GM18505 (cell line): ENCODE measurements at regions not wholly inside any gene's neighbourhood (a gene's known extent, or its start where the extent isn't known, plus 50 kb on each side); places are given as distances from the start of the nearest gene placed in this dataset.

Experiments
- ATAC-seq: cut with Tn5 transposase; IDR thresholded peaks from one replicate; pipeline ENCODE4 v1.9.1; 2021; ENCODE audit not compliant: unreplicated experiment
- POLR2A ChIP-seq: IDR thresholded peaks from 4 replicates; pipeline ENCODE4 v1.6.1; 2011; ENCODE audit warnings: borderline replicate concordance; ENCODE audit not compliant: insufficient read depth, insufficient read length; ENCODE audit errors: extremely low read depth

DNA sequence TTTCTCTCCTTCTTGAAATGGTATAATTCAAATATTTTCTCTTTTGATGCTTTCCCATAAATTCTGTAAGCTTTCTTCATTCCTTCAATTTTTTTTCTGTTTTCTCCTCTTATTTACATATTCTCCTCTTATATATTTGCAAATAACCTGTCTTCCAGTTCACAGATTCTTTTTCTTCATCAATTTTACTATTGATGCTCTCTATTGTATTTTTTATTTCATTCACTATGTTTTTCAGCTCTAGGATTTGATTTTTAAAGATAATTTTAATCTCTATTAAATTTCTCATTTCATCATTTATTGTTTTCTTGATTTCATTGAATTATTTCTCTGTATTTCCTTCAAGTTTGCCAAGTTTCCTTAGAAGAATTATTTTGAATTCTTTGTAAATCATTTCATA is 54.0 kb upstream of the PRPS1L1 start:
- no peak for TF ChIP-seq POLR2A

DNA sequence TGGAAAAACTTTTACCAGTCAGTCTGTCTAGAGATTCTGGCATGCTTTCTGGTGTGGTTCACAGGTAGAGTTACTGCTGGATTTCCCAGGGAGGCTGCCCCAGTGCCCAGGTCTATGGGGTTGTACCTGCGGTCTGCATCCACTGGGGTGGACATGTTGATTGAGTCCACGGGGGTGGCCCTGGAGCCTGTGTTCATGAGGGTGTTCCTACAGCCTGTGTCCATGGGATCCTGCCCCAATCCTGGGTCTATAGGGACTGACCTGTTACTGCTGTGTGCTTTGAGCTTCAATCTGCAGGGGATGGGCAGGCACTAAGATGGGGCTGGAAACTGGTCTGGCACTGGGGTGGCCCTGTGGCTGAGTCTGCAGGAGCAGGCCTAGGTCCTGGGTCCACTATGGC is 54.5 kb upstream of the PRPS1L1 start:
- no peak for ATAC-seq
- no peak for TF ChIP-seq POLR2A

More for the DNA sequence above, 54.0 kb upstream of the PRPS1L1 start:
- ATAC-seq = no peak

DNA sequence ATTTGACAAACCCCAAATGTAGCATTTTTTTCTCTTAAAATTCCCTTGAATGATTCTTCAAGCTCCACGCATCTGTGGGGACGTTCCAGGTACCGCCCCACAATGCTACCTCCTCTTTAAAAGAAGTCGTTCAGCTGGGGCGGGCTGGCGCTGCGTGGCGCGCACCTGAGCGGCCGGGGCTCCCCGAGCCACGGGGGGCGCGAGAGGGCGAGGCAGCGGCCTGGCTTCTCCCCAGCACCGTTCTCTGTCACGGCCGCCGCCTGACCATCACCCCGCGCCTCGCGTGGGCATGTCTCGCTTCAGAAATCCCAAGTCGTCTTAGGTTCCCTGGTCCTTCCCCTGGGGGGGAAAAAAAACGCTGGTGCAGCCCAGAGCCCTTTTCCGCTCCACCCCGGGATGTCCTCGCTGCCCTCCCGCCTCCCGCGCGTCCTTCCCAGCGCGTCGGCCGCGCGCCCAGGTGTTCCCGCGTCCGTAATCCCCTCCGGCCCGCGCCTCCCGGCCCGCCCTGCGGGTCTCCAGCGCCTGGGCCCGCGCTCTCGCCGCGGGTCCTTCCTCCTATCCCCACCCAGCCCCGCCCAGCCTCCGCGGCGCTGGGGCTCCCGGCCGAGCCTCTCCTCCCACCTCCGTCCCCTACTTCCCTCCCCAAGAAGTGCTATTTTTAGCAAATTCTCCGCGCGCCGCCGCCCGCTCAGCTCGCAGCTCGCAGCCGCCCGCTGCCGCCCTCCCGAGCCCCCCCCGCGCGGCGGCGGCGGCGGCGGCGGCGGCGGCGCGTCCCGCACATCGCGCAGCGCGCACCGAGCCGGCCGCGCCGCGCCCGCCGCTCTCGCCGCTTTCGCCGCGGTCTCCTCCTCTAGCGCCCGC is 58.7 kb upstream of the PRPS1L1 start:
- ATAC-seq = no peak
- no peak for TF ChIP-seq POLR2A

DNA sequence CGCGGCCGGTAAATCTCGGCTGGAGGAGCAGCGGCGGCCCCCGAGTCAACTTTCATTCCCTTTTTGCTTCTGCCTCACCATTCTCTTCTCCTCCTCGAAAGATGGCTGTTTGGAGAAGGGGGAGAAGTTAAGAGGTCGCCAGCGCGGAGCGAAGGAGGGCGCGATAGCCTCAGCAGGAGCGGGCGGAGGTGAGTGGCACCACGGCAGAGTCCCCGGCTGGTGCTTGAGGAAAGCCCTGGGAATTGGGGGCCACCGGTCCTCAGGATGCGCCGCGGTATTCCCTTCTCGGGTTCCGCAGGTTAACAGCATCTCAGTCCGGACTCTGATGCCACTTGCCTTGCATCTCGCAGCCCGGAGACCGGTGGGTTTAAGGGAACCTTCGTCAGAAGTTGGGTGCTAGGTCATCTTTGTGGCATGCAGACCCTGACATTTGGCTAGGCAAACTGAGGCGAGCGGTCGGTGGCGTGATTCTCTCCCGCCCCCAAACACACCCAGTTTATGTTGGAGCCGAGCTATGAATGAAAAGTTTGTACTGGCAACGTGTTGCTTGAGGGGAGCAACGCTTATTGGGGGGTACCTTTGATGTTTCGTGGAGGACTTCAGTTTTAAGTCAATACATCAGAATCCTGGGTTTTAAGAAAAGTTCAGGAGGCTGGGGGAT is 59.5 kb upstream of the PRPS1L1 start:
- no peak for ATAC-seq
- no peak for TF ChIP-seq POLR2A

DNA sequence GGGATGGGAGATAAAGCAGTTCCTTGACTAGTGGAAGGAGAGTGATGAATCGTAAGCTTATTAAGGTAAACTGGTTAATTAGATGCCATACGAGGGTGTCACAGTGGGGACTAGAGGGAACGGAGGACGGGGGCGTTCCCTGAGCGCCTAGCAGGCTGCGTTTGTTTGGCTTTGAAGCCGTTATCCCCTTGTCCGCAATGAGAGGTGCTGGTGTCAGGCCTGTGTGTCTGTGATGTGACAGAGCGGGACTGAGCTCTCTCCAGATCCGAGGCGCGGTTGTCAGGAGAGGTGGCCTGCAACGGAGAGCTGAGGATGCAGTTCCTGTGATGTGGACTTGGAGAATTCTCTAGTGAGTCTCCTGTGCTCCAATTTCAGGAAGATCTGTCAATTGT is 60.0 kb upstream of the PRPS1L1 start:
- ATAC-seq = no peak
- no peak for TF ChIP-seq POLR2A

DNA sequence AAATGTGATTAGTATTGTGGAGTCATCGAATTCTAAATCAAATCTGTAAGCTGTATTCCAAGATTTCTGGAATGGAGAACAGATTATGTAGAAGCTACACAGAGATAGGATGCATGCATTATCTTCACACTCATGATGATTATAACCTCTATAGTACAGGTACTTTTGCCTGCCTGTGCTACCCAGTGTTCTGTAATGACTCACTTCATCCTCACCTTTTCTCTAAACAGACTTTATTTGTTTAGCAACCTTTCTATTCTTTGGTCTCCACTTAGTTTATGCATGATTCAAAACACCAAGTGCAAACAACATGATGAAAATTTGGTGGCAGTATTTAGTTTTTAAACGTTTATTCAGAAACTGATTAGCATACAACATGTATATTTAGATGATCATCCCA is 68.4 kb upstream of the PRPS1L1 start:
- no peak for ATAC-seq

DNA sequence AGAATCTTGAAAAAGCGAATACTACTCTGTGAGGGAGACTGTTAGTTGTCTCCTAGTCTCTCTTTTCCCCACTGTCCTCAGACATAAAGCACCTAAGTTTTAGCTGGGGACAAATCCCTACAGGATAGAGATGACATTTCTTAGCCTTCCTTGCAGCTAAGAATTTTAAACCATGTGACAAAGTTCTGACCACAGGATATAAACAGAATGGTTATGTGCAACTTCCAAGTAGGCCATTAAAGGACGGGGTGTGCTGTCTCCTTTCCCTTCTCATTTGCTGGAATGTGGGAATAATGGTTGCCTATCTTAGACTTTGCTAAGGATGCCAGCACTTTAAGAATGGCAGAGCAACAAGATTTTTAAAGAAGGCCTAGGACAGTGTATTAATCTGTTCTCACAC is 74.9 kb upstream of the PRPS1L1 start:
- ATAC-seq = no peak
- TF ChIP-seq POLR2A = no peak

More for the DNA sequence above, 68.4 kb upstream of the PRPS1L1 start:
- no peak for TF ChIP-seq POLR2A

DNA sequence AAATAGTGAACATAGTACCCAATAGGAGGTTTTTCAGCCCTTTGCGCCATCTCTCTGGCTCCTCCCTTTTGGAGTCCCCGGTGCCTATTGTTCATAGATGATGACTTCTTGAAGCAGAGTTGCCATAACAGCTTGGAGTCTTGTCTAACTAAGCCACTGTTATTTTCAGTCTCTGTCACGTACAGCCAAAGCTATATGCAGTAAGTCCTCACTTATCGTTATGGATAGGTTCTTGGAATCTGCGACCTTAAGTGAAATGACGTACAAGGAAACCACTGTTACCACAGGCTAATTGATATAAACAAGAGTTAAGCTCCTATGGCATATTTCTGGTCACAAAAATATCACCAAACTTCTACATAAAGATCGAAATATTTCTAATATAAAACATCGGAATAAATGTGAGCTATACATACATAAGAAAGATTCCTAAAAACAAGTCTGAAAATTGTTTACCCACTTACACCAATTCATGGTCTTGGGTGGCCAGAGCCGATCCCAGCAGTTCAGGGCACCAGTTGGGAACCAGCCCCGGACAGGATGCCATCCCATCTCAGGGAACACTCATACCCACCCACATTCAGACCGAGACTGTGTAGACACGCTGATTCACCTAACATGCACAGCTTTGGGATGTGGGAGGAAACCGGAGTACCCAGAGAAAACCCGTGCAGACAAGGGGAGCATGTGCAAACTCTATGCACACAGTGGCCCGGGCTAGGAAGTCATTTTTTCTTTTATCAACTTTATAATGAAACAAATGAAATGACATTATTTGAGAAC is 76.0 kb upstream of the PRPS1L1 start:
- no peak for TF ChIP-seq POLR2A
- ATAC-seq = no peak

DNA sequence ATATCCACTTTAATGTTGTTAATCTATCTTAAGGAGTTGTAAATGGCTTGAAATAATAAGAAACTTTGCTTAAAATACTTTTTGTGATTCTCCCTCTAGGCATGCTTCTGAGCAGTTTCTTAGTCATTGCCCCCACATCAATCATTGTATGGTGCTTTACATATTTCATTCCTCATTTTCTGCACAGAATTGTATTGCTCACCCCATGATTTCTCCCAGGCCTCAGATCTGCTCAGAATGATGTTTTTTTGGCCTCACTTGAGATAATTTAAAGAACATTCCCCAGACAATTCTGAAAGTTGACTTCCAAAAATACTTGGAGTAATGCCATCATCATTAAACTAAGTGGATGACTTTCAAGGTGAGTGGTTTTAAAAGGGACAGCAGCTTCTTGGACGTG is 82.1 kb upstream of the PRPS1L1 start:
- ATAC-seq = no peak
- TF ChIP-seq POLR2A = no peak

DNA sequence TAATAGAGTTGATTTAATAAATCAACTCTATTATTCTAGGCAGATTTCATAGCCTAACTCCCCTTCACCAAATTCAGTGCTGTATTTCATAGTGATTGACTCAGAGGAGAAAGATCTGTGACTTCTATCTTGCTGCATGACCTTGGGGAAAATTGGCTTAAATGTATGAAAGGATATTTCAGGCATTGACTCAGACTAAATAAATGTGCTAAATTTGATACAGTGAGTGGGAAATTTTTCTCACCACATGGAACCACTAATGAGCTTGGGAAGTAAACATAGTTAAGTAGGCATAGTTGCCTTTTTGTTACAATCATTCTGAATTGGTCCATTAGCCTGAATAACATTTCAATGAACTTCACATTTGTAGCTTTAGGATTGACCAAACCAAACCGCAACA is 89.0 kb upstream of the PRPS1L1 start:
- no peak for ATAC-seq
- TF ChIP-seq POLR2A = no peak

DNA sequence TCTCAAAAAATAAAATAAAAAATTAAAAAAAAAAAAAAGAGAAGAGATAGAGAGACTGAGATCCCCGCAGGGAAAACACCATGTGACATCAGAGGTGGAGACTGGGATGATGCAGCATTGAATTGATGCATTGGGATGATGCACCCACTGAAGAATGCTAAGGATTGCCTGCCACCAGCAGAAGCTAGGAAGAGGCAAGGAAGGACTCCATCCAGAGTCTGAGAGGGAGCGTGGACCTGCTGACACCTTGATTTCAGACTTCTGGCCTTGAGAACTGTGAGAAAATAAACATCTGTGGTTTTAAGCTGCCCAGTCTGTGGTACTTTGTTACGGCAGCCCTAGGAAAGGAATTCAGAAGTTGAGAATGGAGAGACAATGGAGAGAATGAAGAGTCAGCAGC is 89.8 kb upstream of the PRPS1L1 start:
- ATAC-seq = no peak
- no peak for TF ChIP-seq POLR2A

DNA sequence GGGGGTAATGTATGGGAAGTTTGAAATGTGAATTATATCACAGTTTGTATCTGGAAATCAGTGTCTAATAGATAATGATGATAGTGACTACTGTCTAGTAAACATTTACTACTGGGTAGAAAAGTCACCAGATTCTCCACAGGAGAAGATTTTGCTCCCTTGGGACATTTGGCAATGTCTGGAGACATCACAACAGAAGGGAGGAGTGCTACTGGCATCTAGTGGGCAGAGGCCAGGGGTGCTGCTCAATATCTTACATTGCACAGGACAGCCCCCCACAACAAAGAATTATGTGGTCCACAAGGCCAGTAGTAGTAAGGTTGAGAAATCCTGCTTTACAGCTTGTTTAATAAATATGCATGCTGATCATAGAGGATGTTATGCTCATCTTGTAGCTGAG is 92.3 kb upstream of the PRPS1L1 start:
- ATAC-seq = no peak
- no peak for TF ChIP-seq POLR2A

DNA sequence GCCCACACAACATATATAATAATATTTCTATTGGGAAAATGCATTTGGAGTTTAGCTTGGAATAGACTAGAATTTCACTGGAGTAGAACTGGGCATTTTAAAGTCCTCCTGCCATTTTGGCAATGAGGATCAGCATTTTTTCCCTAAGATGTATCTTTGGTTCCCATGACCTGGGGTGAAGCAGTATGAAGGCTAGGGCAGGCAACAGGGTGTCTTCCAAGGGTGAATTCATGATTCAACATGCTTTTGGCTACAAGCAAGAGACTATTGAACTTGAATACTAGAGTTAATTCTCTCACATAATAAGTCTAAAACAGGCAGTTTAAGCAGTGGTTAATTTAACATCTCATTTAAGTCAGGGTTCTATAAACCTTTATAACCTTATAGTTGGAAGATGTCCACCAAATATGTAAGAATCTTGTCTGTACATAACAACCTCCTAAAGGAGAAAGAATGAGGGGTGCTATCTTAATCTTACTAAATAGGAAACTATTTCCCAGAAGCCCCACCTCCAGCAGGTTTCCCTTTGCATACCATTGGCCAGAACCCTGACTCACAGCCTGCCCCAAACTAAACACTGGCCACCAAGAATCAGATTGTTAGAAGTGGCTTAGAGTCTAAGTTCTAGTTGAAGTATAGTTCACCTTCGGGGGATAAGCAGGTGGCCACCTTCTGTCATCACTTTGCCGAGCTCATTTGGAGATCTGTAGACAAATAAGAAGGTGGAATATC is 96.0 kb upstream of the PRPS1L1 start:
- no peak for TF ChIP-seq POLR2A
- ATAC-seq = no peak

DNA sequence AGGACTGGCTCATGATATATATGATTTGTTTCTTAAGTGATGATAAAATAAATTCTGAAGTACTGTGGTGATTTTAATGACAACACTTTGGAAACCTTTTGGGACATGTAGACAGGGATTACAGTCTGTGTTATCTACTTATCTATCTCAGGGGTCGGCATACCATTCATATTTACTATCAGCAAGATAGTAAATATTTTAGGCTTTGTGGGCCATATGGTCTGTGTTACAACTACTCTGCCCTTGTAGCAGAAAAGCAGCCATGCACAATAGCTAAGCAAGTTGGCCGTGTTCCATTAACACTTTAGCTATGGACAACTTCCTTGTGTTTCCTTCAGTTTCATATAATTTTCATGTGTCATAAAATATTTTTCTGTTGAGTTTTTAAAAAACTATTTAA is 97.8 kb upstream of the PRPS1L1 start:
- TF ChIP-seq POLR2A = no peak
- ATAC-seq = no peak

DNA sequence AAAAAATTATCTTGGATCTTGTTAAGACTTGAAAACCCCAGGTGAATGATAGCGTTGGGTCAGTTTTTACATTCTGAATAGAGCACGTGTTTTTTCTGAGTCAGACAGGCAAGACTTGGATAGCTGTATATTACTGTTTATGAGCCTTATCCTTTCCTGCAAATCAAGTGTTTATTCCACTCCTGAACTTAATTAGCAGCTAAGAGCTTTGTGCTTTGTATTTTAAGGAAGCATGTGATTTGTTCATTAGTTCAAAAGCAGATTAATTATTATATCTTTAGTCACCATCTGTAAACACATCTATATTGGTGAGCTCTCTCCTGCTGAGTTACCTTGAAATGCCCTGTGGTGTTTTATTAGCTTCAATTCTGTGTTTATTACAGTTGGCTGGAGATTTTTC is 98.6 kb upstream of the PRPS1L1 start:
- no peak for ATAC-seq
- no peak for TF ChIP-seq POLR2A
